ENCODE measurements at regions not wholly inside any gene's neighbourhood (a gene's known extent, or its start where the extent isn't known, plus 50 kb on each side); places are given as distances from the start of the nearest gene placed in this dataset.

GRCh38 chr6:150698391-150698790, 98.7 kb downstream of the PLEKHG1 start:
- no peak for TF ChIP-seq POLR2A (IDR thresholded peaks at IDR 0.05)
- no peak for TF ChIP-seq CTCF (IDR thresholded peaks at IDR 0.05)
